ENCODE measurements at regions not wholly inside any gene's neighbourhood (a gene's known extent, or its start where the extent isn't known, plus 50 kb on each side); places are given as distances from the start of the nearest gene placed in this dataset.
A peak's percentile ranks its signal among the peaks of the same experiment; 100 is the strongest.

DNA sequence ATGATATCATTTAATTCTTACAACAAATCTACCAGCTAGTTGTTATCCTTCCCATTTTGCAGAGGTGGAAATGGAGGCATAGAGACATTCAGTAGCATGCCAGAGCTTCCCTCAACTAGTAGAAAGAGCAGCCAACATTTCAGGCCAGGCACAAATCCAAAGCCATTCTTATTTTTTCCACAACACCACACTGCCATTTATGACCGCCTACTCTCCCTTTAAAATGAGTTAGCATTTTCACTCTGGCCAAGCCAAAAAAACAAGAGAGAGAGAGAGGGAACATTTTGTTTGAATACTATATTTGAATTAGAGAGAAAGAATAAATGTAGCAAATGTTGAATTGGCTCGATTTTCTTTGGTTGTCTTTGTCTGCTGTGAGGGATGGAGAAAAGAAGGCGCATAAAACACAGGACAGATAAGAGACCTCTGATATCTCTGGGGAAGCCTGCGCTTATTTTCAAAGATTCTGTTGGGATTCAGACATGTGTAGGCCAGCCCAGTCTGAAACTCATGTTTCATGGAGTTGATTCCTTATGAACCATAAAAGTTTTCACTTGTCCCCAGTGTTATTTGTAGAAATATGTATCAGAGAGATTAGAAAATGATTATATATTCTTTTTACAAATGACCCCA lies 265.7 kb downstream of the RAB28 start:
- WGBS, 4 donors, result 47 to 63% (median 52%) methylated on average over 4 of the region's 4 CpGs
- Histone ChIP-seq H3K27ac (peak overlapping the region in 6 of 12 donors; percentile 15 to 77 (median 41)), H3K9me3 (peaks cover 0 to 6% (median 0%) of the 10 kb centered on the region in 12 donors), H3K4me1 (peaks cover 0 to 10% (median 2%) of the 10 kb centered on the region in 12 donors), H3K36me3 (no peaks in the 10 kb centered on the region), H3K4me3 (no peak overlapping the region), H3K27me3 (no peaks in the 10 kb centered on the region)
- DNase-seq, result peak in 2 of 5 donors; percentile 18 to 37
- intact Hi-C loops (cut with DNase I), result no loop called here
- TF ChIP-seq, protein P1, sequence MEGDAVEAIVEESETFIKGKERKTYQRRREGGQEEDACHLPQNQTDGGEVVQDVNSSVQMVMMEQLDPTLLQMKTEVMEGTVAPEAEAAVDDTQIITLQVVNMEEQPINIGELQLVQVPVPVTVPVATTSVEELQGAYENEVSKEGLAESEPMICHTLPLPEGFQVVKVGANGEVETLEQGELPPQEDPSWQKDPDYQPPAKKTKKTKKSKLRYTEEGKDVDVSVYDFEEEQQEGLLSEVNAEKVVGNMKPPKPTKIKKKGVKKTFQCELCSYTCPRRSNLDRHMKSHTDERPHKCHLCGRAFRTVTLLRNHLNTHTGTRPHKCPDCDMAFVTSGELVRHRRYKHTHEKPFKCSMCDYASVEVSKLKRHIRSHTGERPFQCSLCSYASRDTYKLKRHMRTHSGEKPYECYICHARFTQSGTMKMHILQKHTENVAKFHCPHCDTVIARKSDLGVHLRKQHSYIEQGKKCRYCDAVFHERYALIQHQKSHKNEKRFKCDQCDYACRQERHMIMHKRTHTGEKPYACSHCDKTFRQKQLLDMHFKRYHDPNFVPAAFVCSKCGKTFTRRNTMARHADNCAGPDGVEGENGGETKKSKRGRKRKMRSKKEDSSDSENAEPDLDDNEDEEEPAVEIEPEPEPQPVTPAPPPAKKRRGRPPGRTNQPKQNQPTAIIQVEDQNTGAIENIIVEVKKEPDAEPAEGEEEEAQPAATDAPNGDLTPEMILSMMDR (IDR thresholded peaks at IDR 0.05), result no peak
- no peak for TF ChIP-seq POLR2A (IDR thresholded peaks at IDR 0.05)
- ATAC-seq, result peak; percentile 51 to 86 (median 84)

GRCh38 chr4:13215560-13215959 lies 268.6 kb downstream of the RAB28 start:
- ATAC-seq (no peak), DNase-seq (no peak)
- TF ChIP-seq, protein P1 (IDR thresholded peaks at IDR 0.05), result no peak
- TF ChIP-seq POLR2A (IDR thresholded peaks at IDR 0.05), result no peak
- H3K4me1 ChIP-seq, result peaks cover 0 to 10% (median 2%) of the 10 kb centered on the region in 12 donors
- H3K27me3 ChIP-seq, result no peaks in the 10 kb centered on the region
- no peak overlapping the region for H3K27ac ChIP-seq
- H3K9me3 ChIP-seq, result peaks cover 0 to 6% (median 0%) of the 10 kb centered on the region in 12 donors
- intact Hi-C loops (cut with DNase I), result no loop called here
- H3K36me3 ChIP-seq, result no peaks in the 10 kb centered on the region
- H3K4me3 ChIP-seq, result no peak overlapping the region
- WGBS, 4 donors, result 83 to 93% (median 88%) methylated on average over 3 to 5 of the region's 5 CpGs

GRCh38 chr4:13212936-13213335 lies 271.2 kb downstream of the RAB28 start:
- no peak overlapping the region for H3K4me3 ChIP-seq
- intact Hi-C loops (cut with DNase I), result no loop called here
- TF ChIP-seq, protein P1 (IDR thresholded peaks at IDR 0.05), result no peak
- no peak for TF ChIP-seq POLR2A (IDR thresholded peaks at IDR 0.05)
- H3K36me3 ChIP-seq, result no peaks in the 10 kb centered on the region
- H3K27ac ChIP-seq, result no peak overlapping the region
- DNase-seq (no peak), ATAC-seq (no peak)
- peaks cover 0 to 6% (median 0%) of the 10 kb centered on the region in 12 donors for H3K9me3 ChIP-seq
- WGBS, 4 donors, result 80 to 94% (median 85%) methylated on average over 1 of the region's 1 CpG
- H3K27me3 ChIP-seq, result no peaks in the 10 kb centered on the region
- peaks cover 0 to 3% (median 0%) of the 10 kb centered on the region in 12 donors for H3K4me1 ChIP-seq

- no peak for TF ChIP-seq POLR2A (IDR thresholded peaks at IDR 0.05)
- TF ChIP-seq, protein P1 (IDR thresholded peaks at IDR 0.05), result no peak
- DNase-seq (peak in 1 of 5 donors; percentile 33), ATAC-seq (no peak)
- Histone ChIP-seq H3K27ac (no peak overlapping the region), H3K4me3 (no peak overlapping the region), H3K4me1 (peaks cover 0 to 4% (median 0%) of the 10 kb centered on the region in 12 donors), H3K9me3 (no peaks in the 10 kb centered on the region), H3K36me3 (no peaks in the 10 kb centered on the region), H3K27me3 (no peaks in the 10 kb centered on the region)
- 78 to 83% (median 79%) methylated on average over 4 of the region's 4 CpGs for WGBS, 4 donors
- intact Hi-C loops (cut with DNase I), result no loop called here
Observed at GRCh38 chr4:13209600-13209999, 274.5 kb downstream of the RAB28 start.

Data from heart left ventricle (tissue), 16 donors.